Limb (tissue), 2 donors: ENCODE measurements at regions not wholly inside any gene's neighbourhood (a gene's known extent, or its start where the extent isn't known, plus 50 kb on each side); places are given as distances from the start of the nearest gene placed in this dataset.

Source experiments
- DNase-seq, 2 donors: peaks; one replicate each; pipeline ENCODE4 v3.0.0-alpha.2; 2016; ENCODE audit errors: extremely low spot score in 2 of 2

- no peak for DNase-seq
Measured at GRCh38 chr1:172978595-172978994, 72.1 kb downstream of the TNFSF18 start.

GRCh38 chr1:172979828-172980227 lies 70.9 kb downstream of the TNFSF18 start:
- DNase-seq: no peak

- no peak for DNase-seq
Measured at GRCh38 chr1:172980456-172980855, 70.3 kb downstream of the TNFSF18 start.

GRCh38 chr1:172980971-172981370 lies 69.8 kb downstream of the TNFSF18 start:
- no peak for DNase-seq
